HCT116 (cell line): ENCODE measurements at regions not wholly inside any gene's neighbourhood (a gene's known extent, or its start where the extent isn't known, plus 50 kb on each side); places are given as distances from the start of the nearest gene placed in this dataset.

Experiments
- ATAC-seq: fragments of 200-7000 bp; cut with Tn5 transposase; 2 replicates; pipeline ENCODE4 v1.9.1; 2020; ENCODE audit warnings: mild to moderate bottlenecking, moderate library complexity
- BruUV-seq: library from RNA; stranded (reverse); fragments of 400-500 nt; replicated peaks from 2 replicates; lab custom pipeline; 2021; lab: Mats Ljungman, UMichigan
- CTCF ChIA-PET: fragments of 300-600 bp; sonication (Branson Sonifier 250); formaldehyde crosslinking; loops from one replicate; lab custom pipeline; 2021; ENCODE audit warnings: antibody characterized with exemption; lab: Charles Lee
- POLR2A ChIA-PET: fragments of 300-600, 350-600 bp; sonication (Branson Sonifier 250); formaldehyde crosslinking; loops from one replicate; lab custom pipeline; 2021; ENCODE audit warnings: antibody characterized with exemption; lab: Charles Lee
- RAD21 ChIA-PET, 2 experiments: fragments of 300-600 bp; sonication (Branson Sonifier 250); formaldehyde crosslinking; loops; one replicate each; lab custom pipeline; 2023; ENCODE audit warnings: low total read pairs in 2 of 2; ENCODE audit not compliant: uncharacterized antibody in 2 of 2, unreplicated experiment in 2 of 2, low non-redundant PET in 1 of 2; lab: Charles Lee
- DNase-seq: peaks from one replicate; pipeline ENCODE4 v3.0.0-alpha.2; 2010; ENCODE audit warnings: low read depth, low spot score
- H2AFZ ChIP-seq: fragments of 200-600 bp; shearing (Covaris generic), sonication (generic); 2 replicates; pipeline ENCODE4 v1.6.1; 2017; ENCODE audit warnings: low read depth, mixed run types, mixed read lengths, antibody characterized with exemption, low read length; ENCODE audit not compliant: poor library complexity, severe bottlenecking
- H3K27ac ChIP-seq: 2 replicates; pipeline ENCODE4 v1.5.1; 2012; ENCODE audit warnings: low read depth, low read length
- H3K27me3 ChIP-seq: fragments of 200-600 bp; sonication (generic); 2 replicates; pipeline ENCODE4 v1.6.1; 2016; ENCODE audit warnings: mixed run types, low read length, mixed read lengths; ENCODE audit not compliant: insufficient read depth
- H3K36me3 ChIP-seq, 2 experiments: fragments of 200-500 bp in 1 of 2; fragments of 200-600 bp in 1 of 2; sonication (Bioruptor generic) in 1 of 2; sonication (generic) in 1 of 2; 2 replicates each; pipeline versions ENCODE4 v1.5.1 to v1.6.1; 2014 to 2016; ENCODE audit warnings: low read length in 2 of 2, inconsistent platforms in 1 of 2, mixed read lengths in 1 of 2, mixed run types in 1 of 2; ENCODE audit not compliant: insufficient read depth in 2 of 2, control insufficient read depth in 1 of 2
- H3K4me1 ChIP-seq, 2 experiments: fragments of 200-600 bp in 1 of 2; sonication (generic) in 1 of 2; 2 replicates each; pipeline versions ENCODE4 v1.5.1 to v1.6.1; 2012 to 2017; ENCODE audit warnings: low read length in 2 of 2, inconsistent platforms in 1 of 2, mild to moderate bottlenecking in 1 of 2, mixed read lengths in 1 of 2, mixed run types in 1 of 2, moderate library complexity in 1 of 2; ENCODE audit not compliant: insufficient read depth in 2 of 2, control insufficient read depth in 1 of 2
- H3K4me2 ChIP-seq: fragments of 200-600 bp; sonication (generic); 2 replicates; pipeline ENCODE4 v1.6.1; 2017; ENCODE audit warnings: mixed run types, low read length, mixed read lengths
- H3K4me3 ChIP-seq, 2 experiments: fragments of 200-600 bp in 1 of 2; sonication (generic) in 1 of 2; replicated peaks in 1 of 2; 2 replicates each; pipeline ENCODE4 v1.5.1; 2011 to 2016; ENCODE audit warnings: low read length in 2 of 2, control low read depth in 1 of 2, low read depth in 1 of 2, mild to moderate bottlenecking in 1 of 2, mixed read lengths in 1 of 2, mixed run types in 1 of 2
- H3K79me2 ChIP-seq: fragments of 200-600 bp; sonication (generic); 2 replicates; pipeline ENCODE4 v1.6.1; 2017; ENCODE audit warnings: mild to moderate bottlenecking, mixed run types, low read length, moderate library complexity, mixed read lengths; ENCODE audit not compliant: insufficient read depth
- H3K9ac ChIP-seq: fragments of 200-600 bp; sonication (generic); 2 replicates; pipeline ENCODE4 v1.6.1; 2016; ENCODE audit warnings: low read length, mixed read lengths
- H3K9me2 ChIP-seq: fragments of 200-600 bp; sonication (generic), shearing (Covaris generic); 2 replicates; pipeline ENCODE4 v1.6.1; 2017; ENCODE audit warnings: mixed run types, mild to moderate bottlenecking, moderate library complexity; ENCODE audit not compliant: insufficient read depth
- H3K9me3 ChIP-seq, 2 experiments: fragments of 200-500 bp in 1 of 2; fragments of 200-600 bp in 1 of 2; sonication (Bioruptor generic) in 1 of 2; sonication (generic) in 1 of 2; 2 replicates each; pipeline ENCODE4 v1.6.1; 2014 to 2017; ENCODE audit warnings: low read length in 2 of 2, mixed read lengths in 2 of 2, inconsistent platforms in 1 of 2, low read depth in 1 of 2, mild to moderate bottlenecking in 1 of 2, mixed run types in 1 of 2, moderate library complexity in 1 of 2; ENCODE audit not compliant: control insufficient read depth in 1 of 2, insufficient read depth in 1 of 2
- H4K20me1 ChIP-seq: fragments of 200-600 bp; sonication (generic), shearing (Covaris generic); 2 replicates; pipeline ENCODE4 v1.6.1; 2017; ENCODE audit warnings: mixed run types, mild to moderate bottlenecking, moderate library complexity; ENCODE audit not compliant: insufficient read depth
- CBX3 ChIP-seq: IDR thresholded peaks from 2 replicates; pipeline ENCODE4 v1.6.1; 2012; ENCODE audit warnings: low read depth
- EGR1 ChIP-seq: IDR thresholded peaks from 2 replicates; pipeline ENCODE4 v1.6.1; 2012; ENCODE audit warnings: low read depth
- ELF1 ChIP-seq: IDR thresholded peaks from 2 replicates; pipeline ENCODE4 v1.6.1; 2012; ENCODE audit warnings: low read depth, borderline replicate concordance
- EZH2 ChIP-seq: fragments of 200-600 bp; sonication (generic); IDR thresholded peaks from 2 replicates; pipeline ENCODE4 v1.6.1; 2017; ENCODE audit warnings: antibody characterized with exemption, mixed run types
- EZH2phosphoT487 ChIP-seq: fragments of 200-600 bp; IDR thresholded peaks from 2 replicates; pipeline ENCODE4 v1.6.1; 2018; ENCODE audit warnings: antibody characterized with exemption, borderline replicate concordance
- FOSL1 ChIP-seq: IDR thresholded peaks from 2 replicates; pipeline ENCODE4 v1.6.1; 2012; ENCODE audit warnings: low read depth
- JUND ChIP-seq: IDR thresholded peaks from 2 replicates; pipeline ENCODE4 v1.6.1; 2012
- POLR2AphosphoS5 ChIP-seq: IDR thresholded peaks from 2 replicates; pipeline ENCODE4 v1.6.1; 2011; ENCODE audit warnings: mild to moderate bottlenecking, low read depth, low read length, moderate library complexity
- REST ChIP-seq: IDR thresholded peaks from 2 replicates; pipeline ENCODE4 v1.6.1; 2012; ENCODE audit warnings: low read depth
- SIN3A ChIP-seq: IDR thresholded peaks from 2 replicates; pipeline ENCODE4 v1.6.1; 2012; ENCODE audit warnings: low read depth
- YY1 ChIP-seq: IDR thresholded peaks from 2 replicates; pipeline ENCODE4 v1.6.1; 2011; ENCODE audit warnings: low read length, low read depth, moderate library complexity, mild to moderate bottlenecking; ENCODE audit not compliant: insufficient replicate concordance; ENCODE audit errors: extremely low read depth
- ZFX ChIP-seq: fragments of 450-650 bp; IDR thresholded peaks from 2 replicates; pipeline ENCODE4 v1.6.1; 2017
- intact Hi-C: fragments of 100-400 bp; cut with micrococcal nuclease; formaldehyde crosslinking; loops from 2 replicates; pipeline ENCODE4 v1.10.0; 2022
- TF ChIP-seq, protein P1 (sequence below): IDR thresholded peaks from 2 replicates; pipeline ENCODE4 v1.6.1; 2012

GRCh38 chr14:66233591-66233990 lies 252.6 kb upstream of the CCDC196 start:
- ChIA-PET CTCF (no interaction called here), RAD21 (no interaction called here), POLR2A (no interaction called here)
- Histone ChIP-seq H3K9ac (no peak overlapping the region), H3K9me2 (no peaks in the 10 kb centered on the region), H3K36me3 (no peaks in the 10 kb centered on the region), H3K4me2 (no peak overlapping the region), H3K9me3 (no peaks in the 10 kb centered on the region), H3K4me3 (no peak overlapping the region), H3K4me1 (0 out of 4 replicates have a peak, but pooled peaks cover 0 to 1% of the 10 kb centered on the region in 2 experiments), H2AFZ (no peak overlapping the region), H3K27ac (no peak overlapping the region), H3K79me2 (no peaks in the 10 kb centered on the region), H4K20me1 (no peaks in the 10 kb centered on the region), H3K27me3 (peaks cover 4% of the 10 kb centered on the region; the same call in 1 of the 2 replicates)
- intact Hi-C loops, result no loop called here
- no TSS peak for BruUV-seq
- DNase-seq, result no peak
- ATAC-seq, result no peak
- TF ChIP-seq YY1 (no peak), POLR2AphosphoS5 (no peak), ZFX (no peak), ELF1 (no peak), REST (no peak), FOSL1 (no peak), EGR1 (no peak), CBX3 (no peak), EZH2 (no peak), SIN3A (no peak), JUND (no peak), EZH2phosphoT487 (no peak)
- TF ChIP-seq, protein P1, sequence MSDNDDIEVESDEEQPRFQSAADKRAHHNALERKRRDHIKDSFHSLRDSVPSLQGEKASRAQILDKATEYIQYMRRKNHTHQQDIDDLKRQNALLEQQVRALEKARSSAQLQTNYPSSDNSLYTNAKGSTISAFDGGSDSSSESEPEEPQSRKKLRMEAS, result no peak
